ENCODE measurements at regions not wholly inside any gene's neighbourhood (a gene's known extent, or its start where the extent isn't known, plus 50 kb on each side); places are given as distances from the start of the nearest gene placed in this dataset.

DNA sequence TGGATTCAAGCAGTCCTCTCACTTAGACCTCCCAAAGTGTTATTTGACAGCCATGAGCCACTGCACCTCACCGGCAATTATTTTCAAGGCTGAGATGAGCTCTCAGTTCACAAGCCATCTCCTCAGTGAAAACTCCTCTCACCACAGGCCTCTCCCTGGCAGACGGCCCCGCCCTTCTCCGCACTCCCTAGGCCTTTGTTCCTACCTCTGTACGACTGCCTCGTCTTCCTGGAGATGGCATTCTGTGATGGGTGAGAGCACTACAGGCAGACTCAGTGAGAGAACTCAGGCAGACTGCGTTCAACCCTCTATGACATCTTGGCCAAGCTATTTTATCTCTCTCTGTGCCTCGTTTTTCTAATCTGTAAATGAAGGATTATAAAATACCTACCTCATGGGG, 67.0 kb upstream of the TPM1 start:
- no peak for TF ChIP-seq JUND (IDR thresholded peaks at IDR 0.05; ENCODE audit: low read depth)
- in situ Hi-C loops (cut with HindIII; ENCODE audit: low pct_unique_long_range_greater_than_20kb, low sequenced_read_pairs) = no loop called here
- DNase-seq (ENCODE audit: low read depth in 1 of 2, low spot score in 1 of 2) = no peak

DNA sequence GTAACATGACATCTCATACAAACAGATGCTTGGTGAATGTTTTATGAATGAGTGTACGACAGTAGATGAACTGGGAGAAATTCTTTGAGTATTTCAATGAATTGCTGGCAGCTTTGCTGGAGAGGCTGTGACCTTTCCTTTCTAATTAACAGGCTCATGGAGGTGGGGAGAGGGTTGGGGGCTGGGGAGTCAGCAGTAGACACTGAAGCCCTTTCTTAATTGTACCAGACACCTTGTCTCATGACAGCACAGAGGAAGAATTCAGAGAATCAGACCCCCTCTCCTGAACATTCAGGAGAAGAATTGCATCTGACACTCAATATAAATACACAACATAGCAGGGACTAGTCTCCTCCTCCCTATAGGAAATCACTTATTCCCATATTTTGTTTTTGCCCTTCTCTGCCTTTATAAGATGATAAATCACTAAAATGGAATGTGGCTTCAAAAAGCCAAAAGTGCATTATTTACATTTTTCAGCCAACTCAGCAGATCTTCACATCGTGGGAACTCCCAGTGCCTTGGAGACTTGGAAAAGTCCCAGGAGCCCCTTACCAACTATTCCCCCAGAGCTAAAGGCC, 66.2 kb upstream of the TPM1 start:
- TF ChIP-seq JUND (IDR thresholded peaks at IDR 0.05; ENCODE audit: low read depth) = no peak
- no peak for DNase-seq (ENCODE audit: low read depth in 1 of 2, low spot score in 1 of 2)
- in situ Hi-C loops (cut with HindIII; ENCODE audit: low pct_unique_long_range_greater_than_20kb, low sequenced_read_pairs) = no loop called here

DNA sequence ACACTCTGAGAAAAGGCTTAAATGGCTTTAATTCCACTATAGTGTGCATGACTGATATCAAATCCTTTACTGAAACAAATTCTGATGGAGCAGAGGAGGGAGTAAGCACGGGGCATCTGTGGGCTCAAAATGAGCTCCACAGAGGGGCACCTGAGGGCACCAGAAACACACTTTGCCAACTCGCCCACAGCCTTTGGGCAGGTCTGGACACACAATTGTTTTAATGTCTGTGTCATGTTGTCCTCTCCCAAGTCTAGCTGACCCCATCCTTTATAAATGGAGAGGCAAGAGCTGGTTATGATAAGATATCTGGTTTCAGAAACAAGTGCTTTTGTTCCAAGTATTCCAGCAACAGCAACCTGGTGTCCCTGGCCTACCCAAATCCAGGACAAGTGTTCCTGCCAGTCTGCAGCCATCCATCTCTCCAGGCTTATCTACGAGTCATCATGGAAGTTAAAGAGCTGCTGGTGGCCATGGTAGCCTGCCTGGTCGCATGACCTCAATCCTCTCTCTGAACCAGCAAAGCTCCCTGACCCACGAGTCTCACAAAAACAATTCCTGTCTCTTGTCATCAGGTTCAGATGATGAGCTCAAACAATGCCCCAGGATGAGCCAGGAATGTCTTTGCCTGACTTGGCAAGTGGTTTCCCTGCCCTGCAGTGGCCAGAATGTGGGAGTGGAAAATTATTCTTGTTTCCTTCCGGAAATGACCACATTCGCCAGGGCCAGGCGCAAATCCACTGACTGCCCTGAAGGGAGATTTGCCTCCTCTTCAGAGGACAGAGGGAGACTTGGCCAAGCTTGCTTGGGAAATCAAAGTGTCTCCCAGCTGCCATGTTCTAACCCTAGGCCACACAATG, 64.4 kb upstream of the TPM1 start:
- no peak for TF ChIP-seq JUND (IDR thresholded peaks at IDR 0.05; ENCODE audit: low read depth)
- in situ Hi-C loops (cut with HindIII; ENCODE audit: low pct_unique_long_range_greater_than_20kb, low sequenced_read_pairs) = no loop called here
- no peak for DNase-seq (ENCODE audit: low read depth in 1 of 2, low spot score in 1 of 2)

DNA sequence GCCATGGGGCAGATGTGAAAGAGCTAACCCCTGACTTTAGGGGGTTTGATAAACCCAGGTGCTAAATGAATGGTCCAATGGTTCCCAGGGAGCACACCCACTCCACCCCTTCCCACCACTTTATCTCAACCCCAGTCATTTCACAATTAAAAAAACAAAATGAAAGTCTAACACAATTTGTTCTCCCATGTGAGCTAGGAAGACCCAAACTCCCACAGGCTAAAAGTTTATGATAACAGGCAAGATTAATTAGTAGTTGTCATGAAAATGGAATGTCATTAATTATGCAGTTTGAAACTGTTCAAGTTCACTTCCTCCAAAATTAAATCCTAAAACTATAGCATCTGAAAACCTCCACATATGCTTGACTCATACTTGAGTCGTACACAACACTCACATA, 63.3 kb upstream of the TPM1 start:
- no peak for TF ChIP-seq JUND (IDR thresholded peaks at IDR 0.05; ENCODE audit: low read depth)
- no peak for DNase-seq (ENCODE audit: low read depth in 1 of 2, low spot score in 1 of 2)
- in situ Hi-C loops (cut with HindIII; ENCODE audit: low pct_unique_long_range_greater_than_20kb, low sequenced_read_pairs) = no loop called here

DNA sequence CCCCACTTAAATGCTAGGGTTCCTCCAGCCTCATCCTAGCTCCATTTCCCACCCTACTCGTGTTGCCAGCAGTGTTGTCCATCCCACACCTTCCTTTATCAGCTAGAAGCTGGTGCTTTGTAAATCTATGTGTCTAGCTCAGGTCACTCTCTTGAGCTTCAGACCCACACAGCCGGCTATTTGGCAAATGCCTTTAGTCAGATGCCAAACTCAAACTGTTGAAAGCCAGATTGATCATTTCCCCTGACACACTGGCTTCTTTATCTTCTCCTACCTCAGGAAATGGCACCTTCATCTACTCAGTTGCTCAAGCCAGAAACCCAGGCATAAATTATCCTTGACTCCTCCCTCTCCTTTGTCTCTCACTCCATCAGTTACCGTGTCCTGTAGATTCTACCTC, 61.5 kb upstream of the TPM1 start:
- in situ Hi-C loops (cut with HindIII; ENCODE audit: low pct_unique_long_range_greater_than_20kb, low sequenced_read_pairs) = no loop called here
- no peak for TF ChIP-seq JUND (IDR thresholded peaks at IDR 0.05; ENCODE audit: low read depth)
- DNase-seq (ENCODE audit: low read depth in 1 of 2, low spot score in 1 of 2) = no peak

DNA sequence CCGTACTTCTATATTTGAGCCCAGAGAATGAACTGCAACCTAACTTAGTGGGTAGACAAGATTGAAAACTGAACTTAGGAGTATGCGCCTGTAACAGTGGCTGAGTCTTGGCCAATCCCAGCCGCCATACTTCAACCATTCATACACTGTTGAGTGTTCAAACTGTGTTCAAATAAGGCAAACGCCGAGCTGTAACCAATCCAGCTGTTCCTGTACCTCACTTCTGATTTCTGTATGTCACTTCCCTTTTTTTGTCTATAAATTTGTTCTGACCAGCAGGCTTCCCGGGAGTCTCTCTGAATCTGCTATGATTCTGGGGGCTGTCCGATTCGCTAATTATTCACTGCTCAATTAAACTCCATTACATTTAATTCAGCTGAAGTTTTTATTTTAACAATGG, 58.6 kb upstream of the TPM1 start:
- DNase-seq (ENCODE audit: low read depth in 1 of 2, low spot score in 1 of 2) = no peak
- no peak for TF ChIP-seq JUND (IDR thresholded peaks at IDR 0.05; ENCODE audit: low read depth)
- in situ Hi-C loops (cut with HindIII; ENCODE audit: low pct_unique_long_range_greater_than_20kb, low sequenced_read_pairs) = no loop called here

DNA sequence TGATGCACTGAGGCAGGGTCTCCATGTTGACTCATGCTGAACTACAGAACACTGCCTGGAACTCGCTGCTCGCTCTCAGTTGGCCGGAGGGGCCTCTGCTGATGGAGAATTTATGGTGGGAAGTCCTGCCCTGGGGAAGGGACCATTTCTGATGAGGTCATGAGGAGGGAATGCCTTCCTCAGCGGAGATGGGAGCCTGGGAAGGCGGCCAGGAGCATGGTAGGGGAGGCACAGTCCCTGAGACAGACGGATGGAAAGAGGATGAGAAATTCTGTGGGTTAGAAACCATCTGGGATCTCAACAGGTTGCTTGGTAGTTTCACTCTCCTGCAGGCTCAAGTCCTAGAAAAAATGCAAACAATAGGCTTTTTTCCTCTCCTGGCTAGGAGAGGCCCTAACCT, 56.8 kb upstream of the TPM1 start:
- no peak for DNase-seq (ENCODE audit: low read depth in 1 of 2, low spot score in 1 of 2)
- in situ Hi-C loops (cut with HindIII; ENCODE audit: low pct_unique_long_range_greater_than_20kb, low sequenced_read_pairs) = no loop called here
- no peak for TF ChIP-seq JUND (IDR thresholded peaks at IDR 0.05; ENCODE audit: low read depth)

DNA sequence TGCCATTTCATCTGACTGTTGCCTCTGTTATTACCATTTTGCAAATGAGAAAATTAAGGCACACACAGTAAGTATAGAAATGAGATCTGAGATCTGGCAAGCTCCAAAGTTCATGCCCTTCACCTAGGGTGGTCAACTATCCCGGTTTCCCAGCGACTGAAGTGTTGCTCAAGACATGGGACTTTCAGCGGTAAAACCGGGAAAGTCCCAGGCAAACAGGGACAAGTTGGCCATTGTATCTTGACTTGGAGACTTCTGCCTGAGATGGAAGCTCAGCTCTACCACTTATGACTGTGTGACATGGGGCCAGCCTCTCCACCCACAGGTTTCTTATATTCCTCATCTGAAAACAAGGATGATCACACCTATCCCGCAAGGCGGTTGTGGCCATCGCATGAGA, 55.6 kb upstream of the TPM1 start:
- in situ Hi-C loops (cut with HindIII; ENCODE audit: low pct_unique_long_range_greater_than_20kb, low sequenced_read_pairs) = no loop called here
- no peak for TF ChIP-seq JUND (IDR thresholded peaks at IDR 0.05; ENCODE audit: low read depth)
- no peak for DNase-seq (ENCODE audit: low read depth in 1 of 2, low spot score in 1 of 2)

DNA sequence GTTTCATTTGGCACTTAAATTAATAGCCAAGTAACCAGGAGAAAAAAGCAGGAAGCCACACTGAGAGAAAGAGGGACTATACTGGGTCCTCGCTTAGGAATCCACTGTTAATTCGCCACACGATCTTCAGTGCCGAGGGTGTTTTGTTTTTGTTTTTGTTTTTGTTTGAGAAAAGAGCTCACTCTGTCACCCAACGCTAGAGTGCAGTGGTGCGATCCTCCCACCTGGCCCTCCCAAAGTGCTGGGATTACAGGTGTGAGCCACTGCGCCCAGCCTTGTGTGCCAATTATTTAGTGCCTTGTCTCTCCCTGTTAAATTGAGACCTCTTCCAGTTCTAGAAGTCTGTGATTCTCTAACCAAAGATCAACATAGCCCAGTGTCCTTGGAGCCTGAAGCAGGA, 53.8 kb upstream of the TPM1 start:
- peak in 1 of 2 experiments; percentile 29 for DNase-seq (ENCODE audit: low read depth in 1 of 2, low spot score in 1 of 2)
- in situ Hi-C loops (cut with HindIII; ENCODE audit: low pct_unique_long_range_greater_than_20kb, low sequenced_read_pairs) = no loop called here
- no peak for TF ChIP-seq JUND (IDR thresholded peaks at IDR 0.05; ENCODE audit: low read depth)

DNA sequence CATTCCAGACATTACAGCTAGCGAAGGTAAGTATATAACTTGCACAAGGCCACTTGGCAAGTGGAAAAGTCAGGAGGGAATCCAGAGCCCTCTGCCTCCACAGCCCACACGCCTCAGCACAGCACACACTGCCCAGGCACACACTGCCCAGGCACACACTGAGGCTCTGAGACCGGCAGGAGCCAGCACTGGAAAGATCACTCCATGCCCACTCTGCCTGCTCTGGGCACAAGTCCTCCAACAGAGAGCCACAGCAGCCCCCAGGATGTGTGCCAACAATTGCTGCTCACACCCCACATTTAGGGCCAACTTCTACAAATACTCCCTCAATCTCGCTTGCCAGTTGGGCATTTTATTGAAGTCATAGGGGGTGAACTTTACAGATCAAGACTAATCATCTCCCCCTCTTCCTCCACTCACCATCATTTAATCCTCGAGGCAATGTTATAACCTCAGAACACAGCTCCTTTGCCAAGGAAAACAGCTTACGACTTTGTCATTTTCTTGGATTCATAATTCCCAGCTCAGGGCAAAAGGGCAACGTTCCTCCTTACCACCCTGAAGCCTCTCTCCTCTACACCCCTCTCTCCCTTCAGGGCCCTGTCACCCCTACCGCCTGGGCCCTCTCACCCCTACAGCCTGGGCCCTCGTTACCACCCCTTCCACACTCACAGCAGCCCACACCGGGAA, 53.0 kb upstream of the TPM1 start:
- in situ Hi-C loops (cut with HindIII; ENCODE audit: low pct_unique_long_range_greater_than_20kb, low sequenced_read_pairs) = no loop called here
- TF ChIP-seq JUND (IDR thresholded peaks at IDR 0.05; ENCODE audit: low read depth) = no peak
- DNase-seq (ENCODE audit: low read depth in 1 of 2, low spot score in 1 of 2) = no peak

DNA sequence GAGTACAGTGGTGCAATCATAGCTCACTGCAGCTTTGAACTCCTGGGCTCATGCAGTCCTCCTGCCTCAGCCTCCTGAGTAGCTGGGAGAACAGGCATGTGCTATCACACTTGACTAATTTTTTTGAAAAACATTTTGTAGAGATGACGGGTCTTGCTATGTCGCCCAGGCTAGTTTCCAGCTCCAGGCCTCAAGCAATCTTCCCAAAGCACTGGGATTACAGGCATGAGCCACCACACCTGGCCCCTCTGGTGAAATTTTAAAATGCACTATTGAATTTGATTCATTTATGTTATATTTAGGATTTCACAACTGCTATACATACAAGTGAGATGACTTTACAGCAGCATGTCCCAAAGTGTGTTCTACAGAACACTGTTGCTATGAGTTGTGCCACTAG, 50.8 kb upstream of the TPM1 start:
- no peak for TF ChIP-seq JUND (IDR thresholded peaks at IDR 0.05; ENCODE audit: low read depth)
- DNase-seq (ENCODE audit: low read depth in 1 of 2, low spot score in 1 of 2) = no peak
- in situ Hi-C loops (cut with HindIII; ENCODE audit: low pct_unique_long_range_greater_than_20kb, low sequenced_read_pairs) = no loop called here

DNA sequence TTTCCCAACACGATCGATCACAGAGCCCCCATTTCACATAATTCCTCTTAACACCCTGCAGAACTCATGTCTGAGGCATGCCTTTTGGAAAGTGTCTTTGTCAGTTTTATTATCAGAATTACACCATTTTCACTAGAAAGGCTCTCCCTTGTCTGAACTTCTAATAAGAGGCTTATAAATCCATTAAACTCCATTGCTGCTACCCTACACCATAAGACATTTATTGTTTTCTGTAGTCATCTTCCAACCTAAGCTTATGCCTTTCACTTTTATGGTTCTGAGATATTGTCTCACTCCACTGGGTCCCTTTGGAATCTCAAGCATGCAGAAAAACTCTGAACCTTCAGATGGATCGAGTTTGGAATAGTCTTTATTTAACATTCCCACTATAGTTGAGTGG, 50.2 kb upstream of the TPM1 start:
- in situ Hi-C loops (cut with HindIII; ENCODE audit: low pct_unique_long_range_greater_than_20kb, low sequenced_read_pairs) = no loop called here
- DNase-seq (ENCODE audit: low read depth in 1 of 2, low spot score in 1 of 2) = no peak
- TF ChIP-seq JUND (IDR thresholded peaks at IDR 0.05; ENCODE audit: low read depth) = no peak
